ENCODE measurements at regions not wholly inside any gene's neighbourhood (a gene's known extent, or its start where the extent isn't known, plus 50 kb on each side); places are given as distances from the start of the nearest gene placed in this dataset.

- TF ChIP-seq HMGXB4 (CRISPR knock-in tag; IDR thresholded peaks at IDR 0.05) (no peak), CTCF (IDR thresholded peaks at IDR 0.05) (no peak), E2F1 (CRISPR knock-in tag; IDR thresholded peaks at IDR 0.05) (no peak), ZNF219 (CRISPR knock-in tag; IDR thresholded peaks at IDR 0.05; ENCODE audit: borderline replicate concordance) (no peak), IRF2 (CRISPR knock-in tag; IDR thresholded peaks at IDR 0.05; ENCODE audit: borderline replicate concordance, low read depth) (no peak), ZNF138 (CRISPR knock-in tag; conservative IDR thresholded peaks at IDR 0.05) (no peak), PRDM15 (CRISPR knock-in tag; IDR thresholded peaks at IDR 0.05) (no peak)
These were observed 1039.1 kb upstream of the INTU start for GRCh38 chr4:126593626-126594025.
